GM13977 (cell line): ENCODE measurements at regions not wholly inside any gene's neighbourhood (a gene's known extent, or its start where the extent isn't known, plus 50 kb on each side); places are given as distances from the start of the nearest gene placed in this dataset.
"Not testable (repeated sequence)": the region's sequence is repeated elsewhere in the genome, so short reads cannot be mapped to it uniquely, and the experiment has no call there.

ENCODE experiments used
- DNase-seq: peaks from one replicate; pipeline ENCODE4 v3.0.0; 2012; ENCODE audit warnings: low spot score
- in situ Hi-C: fragments of 300-500 bp; cut with MboI; formaldehyde crosslinking; loops from one replicate; pipeline ENCODE4 v1.12.0; 2022; ENCODE audit warnings: low sequenced_read_pairs, low pct_unique_long_range_greater_than_20kb, mixed read lengths, inconsistent platforms; ENCODE audit not compliant: unreplicated experiment
- TF ChIP-seq, protein P1 (sequence below): IDR thresholded peaks from 2 replicates; pipeline ENCODE4 v1.5.1; 2012; ENCODE audit warnings: mild to moderate bottlenecking, control low read depth; ENCODE audit not compliant: insufficient read depth; ENCODE audit errors: extremely low read depth, missing control alignments

DNA sequence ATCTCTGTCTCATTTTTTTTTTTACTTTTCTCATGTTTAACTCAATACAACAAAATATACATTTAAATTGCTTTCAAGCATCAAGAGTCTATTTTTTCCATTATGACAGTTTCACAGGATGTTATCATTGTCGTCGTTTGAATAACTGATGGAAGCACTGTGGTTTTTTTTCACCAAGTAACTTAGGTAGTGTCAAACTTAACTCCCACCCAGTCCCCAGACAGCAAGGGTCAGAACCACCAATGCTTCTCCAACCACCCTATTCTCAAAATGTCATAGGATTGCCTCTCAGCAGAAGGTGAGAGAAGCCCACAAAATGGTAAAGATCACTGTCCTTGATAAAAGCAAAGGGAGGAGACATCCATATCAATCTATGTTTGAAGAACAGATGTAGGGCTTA lies 339.4 kb downstream of the SFMBT2 start:
- TF ChIP-seq, protein P1, sequence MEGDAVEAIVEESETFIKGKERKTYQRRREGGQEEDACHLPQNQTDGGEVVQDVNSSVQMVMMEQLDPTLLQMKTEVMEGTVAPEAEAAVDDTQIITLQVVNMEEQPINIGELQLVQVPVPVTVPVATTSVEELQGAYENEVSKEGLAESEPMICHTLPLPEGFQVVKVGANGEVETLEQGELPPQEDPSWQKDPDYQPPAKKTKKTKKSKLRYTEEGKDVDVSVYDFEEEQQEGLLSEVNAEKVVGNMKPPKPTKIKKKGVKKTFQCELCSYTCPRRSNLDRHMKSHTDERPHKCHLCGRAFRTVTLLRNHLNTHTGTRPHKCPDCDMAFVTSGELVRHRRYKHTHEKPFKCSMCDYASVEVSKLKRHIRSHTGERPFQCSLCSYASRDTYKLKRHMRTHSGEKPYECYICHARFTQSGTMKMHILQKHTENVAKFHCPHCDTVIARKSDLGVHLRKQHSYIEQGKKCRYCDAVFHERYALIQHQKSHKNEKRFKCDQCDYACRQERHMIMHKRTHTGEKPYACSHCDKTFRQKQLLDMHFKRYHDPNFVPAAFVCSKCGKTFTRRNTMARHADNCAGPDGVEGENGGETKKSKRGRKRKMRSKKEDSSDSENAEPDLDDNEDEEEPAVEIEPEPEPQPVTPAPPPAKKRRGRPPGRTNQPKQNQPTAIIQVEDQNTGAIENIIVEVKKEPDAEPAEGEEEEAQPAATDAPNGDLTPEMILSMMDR: no peak
- in situ Hi-C loops: no loop called here
- DNase-seq: no peak

DNA sequence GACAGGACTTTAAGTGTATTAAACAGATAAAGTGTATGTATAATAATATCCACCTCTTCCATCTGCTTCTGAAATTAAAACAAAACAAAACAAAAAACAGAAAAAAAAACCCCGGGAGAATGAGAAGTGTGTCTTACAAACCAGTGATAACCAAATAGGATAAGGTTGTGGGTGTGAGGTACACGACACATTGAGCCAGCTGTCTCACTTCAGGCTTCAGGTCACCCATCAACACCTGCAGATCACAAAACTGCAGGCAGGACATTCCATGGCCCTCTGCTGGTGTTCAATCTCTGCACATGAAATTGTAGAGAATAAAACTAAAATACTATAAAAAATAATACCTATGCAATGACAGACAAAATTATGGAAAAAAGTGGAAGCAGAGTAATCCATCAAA lies 339.9 kb downstream of the SFMBT2 start:
- in situ Hi-C loops: no loop called here
- TF ChIP-seq, protein P1: no peak
- DNase-seq: no peak

DNA sequence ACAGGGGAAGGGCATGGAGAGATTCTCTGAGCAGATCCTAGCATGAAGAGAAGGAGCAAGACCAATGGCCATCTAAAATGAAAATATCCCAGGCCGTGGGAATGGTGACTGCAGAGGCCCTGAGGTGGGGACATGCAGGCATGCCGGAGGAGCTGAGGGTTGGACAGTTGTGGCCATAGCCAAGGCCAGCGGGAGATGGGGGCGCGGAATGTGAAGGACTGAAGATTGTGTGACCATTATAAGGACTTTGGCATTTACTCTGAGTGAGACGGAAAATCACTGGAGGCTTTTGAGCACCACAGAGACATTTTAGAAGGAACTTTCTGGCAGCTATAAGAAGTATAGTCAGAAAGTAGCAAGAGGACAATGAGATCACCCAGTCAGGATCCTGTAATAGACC lies 341.1 kb downstream of the SFMBT2 start:
- TF ChIP-seq, protein P1: no peak
- in situ Hi-C loops: no loop called here
- no peak for DNase-seq

DNA sequence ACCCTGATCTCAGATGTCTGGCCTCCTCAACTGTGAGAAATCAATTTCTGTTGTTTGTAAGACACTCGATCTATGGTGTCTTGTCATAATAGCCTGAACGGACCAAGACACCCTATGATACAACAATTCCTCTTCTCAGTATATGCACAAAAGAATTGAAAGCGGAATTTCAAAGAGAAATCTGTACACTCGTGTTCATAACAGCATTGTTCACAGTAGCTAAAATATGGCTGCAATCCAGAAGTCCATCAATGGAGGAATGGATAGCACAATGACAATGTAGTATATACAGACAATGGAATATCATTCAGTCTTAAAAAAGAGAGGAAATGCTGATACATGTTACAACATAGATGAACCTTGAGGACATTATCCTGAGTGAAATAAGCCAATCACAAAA lies 354.6 kb downstream of the SFMBT2 start:
- TF ChIP-seq, protein P1: no peak
- DNase-seq: no peak
- in situ Hi-C loops: no loop called here

DNA sequence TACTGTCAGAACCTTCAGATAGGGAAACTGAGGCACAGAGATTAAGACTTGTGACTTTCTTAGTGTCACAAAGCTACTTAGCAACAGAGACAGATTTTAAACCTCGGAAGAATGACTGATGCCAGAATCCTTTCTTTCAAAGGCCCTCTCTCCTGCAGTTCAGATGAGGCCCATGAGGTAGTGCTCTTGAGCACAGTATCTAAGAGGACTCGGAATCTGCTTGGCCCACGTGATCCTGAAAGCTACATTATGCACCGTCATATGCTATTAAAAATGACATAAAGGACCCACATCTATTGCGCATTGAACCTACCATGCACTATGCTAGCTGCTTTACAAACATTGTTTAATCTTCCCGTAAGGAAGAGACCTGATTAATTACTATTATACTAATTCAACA lies 355.9 kb downstream of the SFMBT2 start:
- DNase-seq: no peak
- TF ChIP-seq, protein P1: peak; percentile 21
- in situ Hi-C loops: no loop called here

DNA sequence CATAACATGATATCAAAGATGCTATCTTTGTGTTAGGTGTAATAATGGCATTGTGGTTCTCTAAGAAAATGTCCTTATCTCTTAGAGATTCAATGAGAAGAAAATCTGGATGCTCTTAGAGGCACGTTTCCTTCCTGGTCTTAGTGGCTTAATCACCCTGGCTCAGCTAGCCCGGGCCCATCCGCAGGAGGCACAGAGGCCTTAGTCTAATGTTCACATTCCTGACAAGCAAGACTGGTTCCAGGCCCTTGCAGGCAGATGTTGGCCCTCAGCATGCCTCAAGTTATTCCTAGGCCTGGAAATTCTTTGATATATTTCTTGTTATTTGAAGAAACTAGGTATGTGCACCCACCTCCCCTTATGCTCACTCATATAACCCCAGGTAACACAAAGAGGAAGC lies 357.6 kb downstream of the SFMBT2 start:
- TF ChIP-seq, protein P1: no peak
- no peak for DNase-seq
- in situ Hi-C loops: no loop called here

DNA sequence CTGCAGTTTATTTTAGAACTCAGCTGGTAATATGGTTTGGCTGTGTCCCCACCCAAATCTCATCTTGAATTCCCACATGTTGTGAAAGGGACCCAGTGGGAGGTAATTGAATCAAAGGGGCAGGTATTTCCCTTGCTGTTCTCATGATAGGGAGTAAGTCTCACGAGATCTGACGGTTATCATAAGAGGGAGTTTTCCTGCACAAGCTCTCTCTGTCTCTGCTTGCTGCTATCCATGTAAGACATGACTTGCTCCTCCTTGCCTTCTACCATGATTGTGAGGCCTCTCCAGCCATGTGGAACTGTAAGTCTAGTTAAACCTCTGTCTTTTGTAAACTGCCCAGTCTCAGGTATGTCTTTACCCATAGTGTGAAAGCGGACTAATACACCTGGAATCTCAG lies 360.8 kb downstream of the SFMBT2 start:
- in situ Hi-C loops, DNase-seq: not testable (repeated sequence)

DNA sequence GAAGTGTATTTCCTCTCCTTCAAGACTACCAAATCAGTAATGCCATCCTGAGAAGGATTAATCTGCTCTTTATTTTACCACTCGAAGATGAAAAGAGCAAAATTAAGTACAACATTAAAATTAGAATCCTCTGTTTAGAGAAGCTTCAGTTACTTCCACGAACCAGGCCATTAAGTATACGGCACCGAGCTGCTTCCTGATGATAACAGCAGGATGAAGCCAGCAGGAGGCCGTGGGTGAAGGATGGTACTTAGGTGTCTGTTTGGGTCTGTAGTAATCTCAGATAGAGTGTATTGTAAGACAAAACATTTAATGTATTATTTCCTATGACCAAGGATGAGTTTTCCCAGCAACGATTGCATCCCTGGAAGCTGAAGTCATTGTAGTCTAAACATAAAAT lies 362.8 kb downstream of the SFMBT2 start:
- DNase-seq: no peak
- in situ Hi-C loops: no loop called here
- TF ChIP-seq, protein P1: no peak
